ENCODE measurements at regions not wholly inside any gene's neighbourhood (a gene's known extent, or its start where the extent isn't known, plus 50 kb on each side); places are given as distances from the start of the nearest gene placed in this dataset.
"Not testable (repeated sequence)": the region's sequence is repeated elsewhere in the genome, so short reads cannot be mapped to it uniquely, and the experiment has no call there.

GRCh38 chr10:109237682-109238081 lies 685.6 kb downstream of the XPNPEP1 start:
- 57 to 58% methylated on average over 4 of the region's 4 CpGs for WGBS, 2 donors
- Histone ChIP-seq H3K4me3 (ENCODE audit: low read depth in 1 of 2, low read length in 2 of 2) (no peak overlapping the region), H3K4me1 (ENCODE audit: control insufficient read depth in 2 of 2, insufficient read depth in 2 of 2, low read length in 1 of 2) (no peaks in the 10 kb centered on the region), H3K27me3 (ENCODE audit: control insufficient read depth in 1 of 2, insufficient read depth in 2 of 2, low read length in 2 of 2) (no peaks in the 10 kb centered on the region), H3K9me3 (ENCODE audit: control insufficient read depth in 2 of 2, insufficient read depth in 1 of 2, low read depth in 1 of 2, low read length in 1 of 2) (no peaks in the 10 kb centered on the region), H3K27ac (ENCODE audit: low read depth in 2 of 2, low read length in 1 of 2) (no peak overlapping the region), H3K36me3 (ENCODE audit: control insufficient read depth in 2 of 2, insufficient read depth in 2 of 2, low read length in 1 of 2) (no peaks in the 10 kb centered on the region)

- 45% methylated on average over 2 of the region's 2 CpGs for WGBS, 2 donors
- no peaks in the 10 kb centered on the region for H3K36me3 ChIP-seq (ENCODE audit: control insufficient read depth in 2 of 2, insufficient read depth in 2 of 2, low read length in 1 of 2)
Observed at GRCh38 chr10:109237050-109237449, 686.3 kb downstream of the XPNPEP1 start.

GRCh38 chr10:109223533-109223932 lies 699.8 kb downstream of the XPNPEP1 start:
- H3K9me3 ChIP-seq (ENCODE audit: control insufficient read depth in 2 of 2, insufficient read depth in 1 of 2, low read depth in 1 of 2, low read length in 1 of 2); H3K27ac ChIP-seq (ENCODE audit: low read depth in 2 of 2, low read length in 1 of 2); H3K4me3 ChIP-seq (ENCODE audit: low read depth in 1 of 2, low read length in 2 of 2); H3K4me1 ChIP-seq (ENCODE audit: control insufficient read depth in 2 of 2, insufficient read depth in 2 of 2, low read length in 1 of 2); H3K27me3 ChIP-seq (ENCODE audit: control insufficient read depth in 1 of 2, insufficient read depth in 2 of 2, low read length in 2 of 2); H3K36me3 ChIP-seq (ENCODE audit: control insufficient read depth in 2 of 2, insufficient read depth in 2 of 2, low read length in 1 of 2): not testable (repeated sequence)
- 76 to 92% methylated on average over 13 of the region's 13 CpGs for WGBS, 2 donors

More at GRCh38 chr10:109237050-109237449, 686.3 kb downstream of the XPNPEP1 start:
- Histone ChIP-seq H3K4me1 (ENCODE audit: control insufficient read depth in 2 of 2, insufficient read depth in 2 of 2, low read length in 1 of 2) (no peaks in the 10 kb centered on the region), H3K4me3 (ENCODE audit: low read depth in 1 of 2, low read length in 2 of 2) (no peak overlapping the region), H3K27me3 (ENCODE audit: control insufficient read depth in 1 of 2, insufficient read depth in 2 of 2, low read length in 2 of 2) (no peaks in the 10 kb centered on the region), H3K9me3 (ENCODE audit: control insufficient read depth in 2 of 2, insufficient read depth in 1 of 2, low read depth in 1 of 2, low read length in 1 of 2) (no peaks in the 10 kb centered on the region), H3K27ac (ENCODE audit: low read depth in 2 of 2, low read length in 1 of 2) (no peak overlapping the region)

GRCh38 chr10:109219935-109220605 lies 703.2 kb downstream of the XPNPEP1 start:
- Histone ChIP-seq H3K36me3 (ENCODE audit: control insufficient read depth in 2 of 2, insufficient read depth in 2 of 2, low read length in 1 of 2) (no peaks in the 10 kb centered on the region), H3K4me3 (ENCODE audit: low read depth in 1 of 2, low read length in 2 of 2) (no peak overlapping the region), H3K9me3 (ENCODE audit: control insufficient read depth in 2 of 2, insufficient read depth in 1 of 2, low read depth in 1 of 2, low read length in 1 of 2) (no peaks in the 10 kb centered on the region), H3K27ac (ENCODE audit: low read depth in 2 of 2, low read length in 1 of 2) (no peak overlapping the region), H3K27me3 (ENCODE audit: control insufficient read depth in 1 of 2, insufficient read depth in 2 of 2, low read length in 2 of 2) (no peaks in the 10 kb centered on the region), H3K4me1 (ENCODE audit: control insufficient read depth in 2 of 2, insufficient read depth in 2 of 2, low read length in 1 of 2) (no peaks in the 10 kb centered on the region)
- 81% methylated on average over 2 of the region's 2 CpGs for WGBS, 2 donors

- no peak overlapping the region for H3K4me3 ChIP-seq (ENCODE audit: low read depth in 1 of 2, low read length in 2 of 2)
- no peaks in the 10 kb centered on the region for H3K27me3 ChIP-seq (ENCODE audit: control insufficient read depth in 1 of 2, insufficient read depth in 2 of 2, low read length in 2 of 2)
- 70 to 83% methylated on average over 2 of the region's 2 CpGs for WGBS, 2 donors
- no peaks in the 10 kb centered on the region for H3K9me3 ChIP-seq (ENCODE audit: control insufficient read depth in 2 of 2, insufficient read depth in 1 of 2, low read depth in 1 of 2, low read length in 1 of 2)
- H3K27ac ChIP-seq (ENCODE audit: low read depth in 2 of 2, low read length in 1 of 2), result no peak overlapping the region
- no peaks in the 10 kb centered on the region for H3K4me1 ChIP-seq (ENCODE audit: control insufficient read depth in 2 of 2, insufficient read depth in 2 of 2, low read length in 1 of 2)
- H3K36me3 ChIP-seq (ENCODE audit: control insufficient read depth in 2 of 2, insufficient read depth in 2 of 2, low read length in 1 of 2), result no peaks in the 10 kb centered on the region
Observed at GRCh38 chr10:109218207-109218606, 705.1 kb downstream of the XPNPEP1 start.

GRCh38 chr10:109215291-109216075 lies 707.8 kb downstream of the XPNPEP1 start:
- no peaks in the 10 kb centered on the region for H3K27me3 ChIP-seq (ENCODE audit: control insufficient read depth in 1 of 2, insufficient read depth in 2 of 2, low read length in 2 of 2)
- no peaks in the 10 kb centered on the region for H3K4me1 ChIP-seq (ENCODE audit: control insufficient read depth in 2 of 2, insufficient read depth in 2 of 2, low read length in 1 of 2)
- H3K4me3 ChIP-seq (ENCODE audit: low read depth in 1 of 2, low read length in 2 of 2), result no peak overlapping the region
- no peak overlapping the region for H3K27ac ChIP-seq (ENCODE audit: low read depth in 2 of 2, low read length in 1 of 2)
- H3K36me3 ChIP-seq (ENCODE audit: control insufficient read depth in 2 of 2, insufficient read depth in 2 of 2, low read length in 1 of 2), result no peaks in the 10 kb centered on the region
- H3K9me3 ChIP-seq (ENCODE audit: control insufficient read depth in 2 of 2, insufficient read depth in 1 of 2, low read depth in 1 of 2, low read length in 1 of 2), result no peaks in the 10 kb centered on the region
- WGBS, 2 donors, result 79 to 85% methylated on average over 3 of the region's 3 CpGs

- H3K9me3 ChIP-seq (ENCODE audit: control insufficient read depth in 2 of 2, insufficient read depth in 1 of 2, low read depth in 1 of 2, low read length in 1 of 2); H3K36me3 ChIP-seq (ENCODE audit: control insufficient read depth in 2 of 2, insufficient read depth in 2 of 2, low read length in 1 of 2); H3K4me3 ChIP-seq (ENCODE audit: low read depth in 1 of 2, low read length in 2 of 2); H3K27ac ChIP-seq (ENCODE audit: low read depth in 2 of 2, low read length in 1 of 2); H3K4me1 ChIP-seq (ENCODE audit: control insufficient read depth in 2 of 2, insufficient read depth in 2 of 2, low read length in 1 of 2); H3K27me3 ChIP-seq (ENCODE audit: control insufficient read depth in 1 of 2, insufficient read depth in 2 of 2, low read length in 2 of 2): not testable (repeated sequence)
- 90 to 93% methylated on average over 3 of the region's 3 CpGs for WGBS, 2 donors
Observed at GRCh38 chr10:109214891-109215290, 708.4 kb downstream of the XPNPEP1 start.

- H3K9me3 ChIP-seq (ENCODE audit: control insufficient read depth in 2 of 2, insufficient read depth in 1 of 2, low read depth in 1 of 2, low read length in 1 of 2), result no peaks in the 10 kb centered on the region
- no peaks in the 10 kb centered on the region for H3K36me3 ChIP-seq (ENCODE audit: control insufficient read depth in 2 of 2, insufficient read depth in 2 of 2, low read length in 1 of 2)
- WGBS, 2 donors, result 57 to 62% methylated on average over 1 of the region's 1 CpG
- H3K27me3 ChIP-seq (ENCODE audit: control insufficient read depth in 1 of 2, insufficient read depth in 2 of 2, low read length in 2 of 2), result no peaks in the 10 kb centered on the region
- H3K27ac ChIP-seq (ENCODE audit: low read depth in 2 of 2, low read length in 1 of 2), result no peak overlapping the region
- H3K4me3 ChIP-seq (ENCODE audit: low read depth in 1 of 2, low read length in 2 of 2), result no peak overlapping the region
- H3K4me1 ChIP-seq (ENCODE audit: control insufficient read depth in 2 of 2, insufficient read depth in 2 of 2, low read length in 1 of 2), result no peaks in the 10 kb centered on the region
Observed at GRCh38 chr10:109207361-109207760, 716.0 kb downstream of the XPNPEP1 start.

GRCh38 chr10:109205929-109206585 lies 717.3 kb downstream of the XPNPEP1 start:
- Histone ChIP-seq H3K4me3 (ENCODE audit: low read depth in 1 of 2, low read length in 2 of 2) (no peak overlapping the region), H3K9me3 (ENCODE audit: control insufficient read depth in 2 of 2, insufficient read depth in 1 of 2, low read depth in 1 of 2, low read length in 1 of 2) (no peaks in the 10 kb centered on the region), H3K4me1 (ENCODE audit: control insufficient read depth in 2 of 2, insufficient read depth in 2 of 2, low read length in 1 of 2) (no peaks in the 10 kb centered on the region), H3K27ac (ENCODE audit: low read depth in 2 of 2, low read length in 1 of 2) (no peak overlapping the region), H3K36me3 (ENCODE audit: control insufficient read depth in 2 of 2, insufficient read depth in 2 of 2, low read length in 1 of 2) (no peaks in the 10 kb centered on the region), H3K27me3 (ENCODE audit: control insufficient read depth in 1 of 2, insufficient read depth in 2 of 2, low read length in 2 of 2) (no peaks in the 10 kb centered on the region)
- WGBS, 2 donors, result 76 to 77% methylated on average over 3 of the region's 3 CpGs
